Omental fat pad (tissue), 3 donors: ENCODE measurements at regions not wholly inside any gene's neighbourhood (a gene's known extent, or its start where the extent isn't known, plus 50 kb on each side); places are given as distances from the start of the nearest gene placed in this dataset.

Source experiments
- ATAC-seq: fragments of 150-250 bp; one replicate; pipeline ENCODE4 v1.9.1; 2016; ENCODE audit warnings: mild to moderate bottlenecking, moderate library complexity; ENCODE audit not compliant: low FRiP score
- DNase-seq: peaks from one replicate; pipeline ENCODE4 v3.0.0-alpha.2; 2019; ENCODE audit warnings: low spot score
- CTCF ChIP-seq, 3 donors: fragments of 450-650 bp; IDR thresholded peaks; one replicate each; pipeline ENCODE4 v1.5.1; 2016 to 2017; ENCODE audit warnings: antibody characterized with exemption in 3 of 3, mild to moderate bottlenecking in 3 of 3, moderate library complexity in 2 of 3

- DNase-seq (no peak), ATAC-seq (no peak)
- no peak for TF ChIP-seq CTCF (IDR thresholded peaks at IDR 0.05)
Observed at GRCh38 chr10:46227571-46227935, 59.2 kb upstream of the ANTXRL start.

DNA sequence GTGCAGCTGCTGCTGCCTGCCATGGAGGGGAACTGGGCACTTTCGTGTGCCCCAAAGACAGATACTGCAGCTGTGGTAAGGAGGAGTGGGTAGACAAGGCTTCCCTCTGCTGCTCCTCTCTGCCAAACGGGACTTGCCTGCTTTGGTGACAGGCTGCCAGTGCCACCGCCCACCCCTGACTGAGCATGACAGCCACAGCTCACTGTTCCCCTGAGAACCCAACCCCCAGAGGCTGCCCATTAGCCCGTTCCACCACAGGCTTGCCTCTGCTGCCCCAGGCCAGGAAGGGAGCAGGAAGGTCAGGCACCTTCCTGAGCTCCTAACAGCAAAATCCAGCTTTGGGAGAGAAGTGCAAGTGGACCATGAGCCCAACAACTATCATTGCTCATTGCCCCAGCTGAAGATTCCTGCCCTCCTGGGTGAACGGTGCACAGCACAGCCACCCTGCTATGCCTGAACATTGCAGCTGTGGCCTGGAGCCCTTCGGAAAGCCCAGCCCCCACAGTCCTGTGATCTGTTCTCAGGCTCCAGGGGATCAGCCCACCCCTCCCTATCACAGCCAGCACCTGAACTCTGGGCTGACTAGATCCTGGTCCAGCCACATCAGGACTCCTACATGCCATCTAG is 58.7 kb upstream of the ANTXRL start:
- no peak for TF ChIP-seq CTCF (IDR thresholded peaks at IDR 0.05)
- ATAC-seq (no peak), DNase-seq (no peak)

GRCh38 chr10:46228563-46229071 is 58.2 kb upstream of the ANTXRL start:
- ATAC-seq = peak; percentile 81
- DNase-seq = peak; percentile 60
- TF ChIP-seq CTCF (IDR thresholded peaks at IDR 0.05) = peak in 1 of 3 donors; percentile 76

GRCh38 chr10:46229144-46229563 is 57.6 kb upstream of the ANTXRL start:
- ATAC-seq = no peak
- no peak for TF ChIP-seq CTCF (IDR thresholded peaks at IDR 0.05)
- DNase-seq = peak; percentile 15

GRCh38 chr10:46230615-46231014 is 56.2 kb upstream of the ANTXRL start:
- ATAC-seq (no peak), DNase-seq (no peak)
- no peak for TF ChIP-seq CTCF (IDR thresholded peaks at IDR 0.05)

- no peak for TF ChIP-seq CTCF (IDR thresholded peaks at IDR 0.05)
- DNase-seq (no peak), ATAC-seq (no peak)
Observed at GRCh38 chr10:46231087-46231486, 55.7 kb upstream of the ANTXRL start.

DNA sequence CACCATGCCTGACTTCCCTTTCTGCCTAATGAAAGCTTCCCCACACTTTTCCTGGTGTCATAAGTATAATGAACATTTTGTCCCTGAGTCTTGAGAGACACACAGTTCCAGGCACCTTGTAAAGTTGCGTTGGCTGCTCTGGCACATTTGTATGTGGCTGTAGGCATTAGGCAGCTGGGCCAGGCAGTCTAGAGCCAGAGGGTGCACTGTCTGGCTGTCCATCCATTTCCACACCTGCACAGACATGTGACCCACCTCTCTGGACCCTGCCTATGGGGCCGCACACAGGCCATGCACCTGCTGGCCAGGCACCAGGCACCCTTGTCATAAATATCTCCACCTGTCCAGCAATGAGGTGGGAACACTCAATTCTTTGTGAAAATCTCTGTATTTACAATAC is 54.7 kb upstream of the ANTXRL start:
- ATAC-seq (no peak), DNase-seq (no peak)
- no peak for TF ChIP-seq CTCF (IDR thresholded peaks at IDR 0.05)
